Activated B cell treated with CpG ODN at 0.5 μM for 24 hours (primary cell): ENCODE measurements at regions not wholly inside any gene's neighbourhood (a gene's known extent, or its start where the extent isn't known, plus 50 kb on each side); places are given as distances from the start of the nearest gene placed in this dataset.

Experiments used
- ATAC-seq: fragments of 200-7000 bp; cut with Tn5 transposase; one replicate; pipeline ENCODE4 v1.10.0; 2021; ENCODE audit warnings: low read depth, mild to moderate bottlenecking, moderate library complexity
- CTCF ChIA-PET: fragments of 350-600 bp; sonication (Branson Sonifier 250); formaldehyde crosslinking; loops from one replicate; lab custom pipeline; 2021; ENCODE audit warnings: antibody characterized with exemption; lab: Charles Lee
- POLR2A ChIA-PET: fragments of 350-600 bp; sonication (Branson Sonifier 250); formaldehyde crosslinking; loops from one replicate; lab custom pipeline; 2021; ENCODE audit warnings: antibody characterized with exemption; lab: Charles Lee
- DNase-seq: peaks from one replicate; pipeline ENCODE4 v3.0.0; 2022
- H3K27ac Mint-ChIP-seq: one replicate; pipeline ENCODE4 v1.8.0; 2020; ENCODE audit warnings: mixed read lengths
- H3K27me3 Mint-ChIP-seq: one replicate; pipeline ENCODE4 v1.8.0; 2021; ENCODE audit warnings: mixed read lengths
- H3K36me3 Mint-ChIP-seq: one replicate; pipeline ENCODE4 v1.8.0; 2021; ENCODE audit warnings: low read depth, mixed read lengths
- H3K4me1 Mint-ChIP-seq: one replicate; pipeline ENCODE4 v1.8.0; 2021; ENCODE audit warnings: mixed read lengths
- H3K4me3 Mint-ChIP-seq: one replicate; pipeline ENCODE4 v1.8.0; 2020; ENCODE audit warnings: mild to moderate bottlenecking, mixed read lengths
- H3K9me3 Mint-ChIP-seq: one replicate; pipeline ENCODE4 v1.8.0; 2020; ENCODE audit warnings: mixed read lengths
- intact Hi-C: fragments of 100-400 bp; cut with micrococcal nuclease; formaldehyde crosslinking; loops from one replicate; pipeline ENCODE4 v1.15.1; 2024
- TF ChIP-seq, protein P1 (sequence below): fragments of 200-600 bp; IDR thresholded peaks from one replicate; pipeline ENCODE4 v1.8.0; 2022; ENCODE audit warnings: antibody characterized with exemption, mild to moderate bottlenecking

DNA sequence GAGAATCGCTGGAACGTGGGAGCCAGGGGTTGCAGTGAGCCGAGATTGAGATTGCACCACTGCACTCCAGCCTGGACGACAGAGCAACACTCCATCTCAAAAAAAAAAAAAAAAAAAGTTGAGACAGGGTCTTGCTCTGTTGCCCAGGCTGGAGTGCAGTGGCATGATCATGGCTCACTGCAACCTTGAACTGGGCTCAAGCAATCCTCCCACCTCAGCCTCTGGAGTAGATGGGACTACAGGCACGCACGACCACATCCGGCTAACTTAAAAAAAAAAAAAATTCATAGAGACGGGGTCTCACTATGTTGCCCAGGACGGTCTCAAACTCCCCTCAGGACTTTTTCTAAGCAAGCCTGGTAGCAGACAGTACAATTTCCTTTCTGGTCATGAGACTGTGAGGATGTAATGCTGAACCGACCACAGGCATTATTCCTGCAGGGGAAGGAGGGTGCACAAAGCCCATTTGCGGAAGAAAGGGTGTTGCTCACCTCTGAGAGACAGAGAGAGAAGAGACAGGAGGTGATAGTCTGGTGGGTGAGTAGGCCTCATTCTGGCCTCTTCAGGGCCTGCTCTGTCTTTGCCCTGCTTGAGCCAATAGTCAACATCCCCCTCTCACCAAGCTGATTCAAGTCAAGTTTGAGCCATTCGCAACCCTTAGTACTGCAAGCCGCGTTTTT, 205.3 kb downstream of the ZFP36L2 start:
- intact Hi-C loops = no loop called here
- TF ChIP-seq, protein P1, sequence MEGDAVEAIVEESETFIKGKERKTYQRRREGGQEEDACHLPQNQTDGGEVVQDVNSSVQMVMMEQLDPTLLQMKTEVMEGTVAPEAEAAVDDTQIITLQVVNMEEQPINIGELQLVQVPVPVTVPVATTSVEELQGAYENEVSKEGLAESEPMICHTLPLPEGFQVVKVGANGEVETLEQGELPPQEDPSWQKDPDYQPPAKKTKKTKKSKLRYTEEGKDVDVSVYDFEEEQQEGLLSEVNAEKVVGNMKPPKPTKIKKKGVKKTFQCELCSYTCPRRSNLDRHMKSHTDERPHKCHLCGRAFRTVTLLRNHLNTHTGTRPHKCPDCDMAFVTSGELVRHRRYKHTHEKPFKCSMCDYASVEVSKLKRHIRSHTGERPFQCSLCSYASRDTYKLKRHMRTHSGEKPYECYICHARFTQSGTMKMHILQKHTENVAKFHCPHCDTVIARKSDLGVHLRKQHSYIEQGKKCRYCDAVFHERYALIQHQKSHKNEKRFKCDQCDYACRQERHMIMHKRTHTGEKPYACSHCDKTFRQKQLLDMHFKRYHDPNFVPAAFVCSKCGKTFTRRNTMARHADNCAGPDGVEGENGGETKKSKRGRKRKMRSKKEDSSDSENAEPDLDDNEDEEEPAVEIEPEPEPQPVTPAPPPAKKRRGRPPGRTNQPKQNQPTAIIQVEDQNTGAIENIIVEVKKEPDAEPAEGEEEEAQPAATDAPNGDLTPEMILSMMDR = no peak
- CTCF ChIA-PET = no interaction called here
- DNase-seq (no peak), ATAC-seq (no peak)
- peaks cover 5% of the 10 kb centered on the region for H3K9me3 Mint-ChIP-seq
- H3K36me3 Mint-ChIP-seq = no peaks in the 10 kb centered on the region
- peaks cover 10% of the 10 kb centered on the region for H3K4me1 Mint-ChIP-seq
- POLR2A ChIA-PET = interaction anchor here (0.6 kb wide), 1 partner anchor 37 kb away, joined by 5 read pairs; no protein-coding TSS in a partner anchor
- H3K4me3 Mint-ChIP-seq = no peak overlapping the region
- H3K27ac Mint-ChIP-seq = no peak overlapping the region
- H3K27me3 Mint-ChIP-seq = no peaks in the 10 kb centered on the region

GRCh38 chr2:43020296-43020695, 206.1 kb downstream of the ZFP36L2 start:
- ChIA-PET CTCF (no interaction called here), POLR2A (no interaction called here)
- TF ChIP-seq, protein P1 = no peak
- Mint-ChIP-seq H3K4me1 (peaks cover 10% of the 10 kb centered on the region), H3K4me3 (no peak overlapping the region), H3K9me3 (peaks cover 5% of the 10 kb centered on the region), H3K27me3 (no peaks in the 10 kb centered on the region), H3K36me3 (no peaks in the 10 kb centered on the region), H3K27ac (no peak overlapping the region)
- ATAC-seq = no peak
- intact Hi-C loops = no loop called here
- no peak for DNase-seq

GRCh38 chr2:43019536-43020183, 206.7 kb downstream of the ZFP36L2 start:
- intact Hi-C loops = no loop called here
- H3K27ac Mint-ChIP-seq = no peak overlapping the region
- H3K27me3 Mint-ChIP-seq = no peaks in the 10 kb centered on the region
- ATAC-seq = no peak
- POLR2A ChIA-PET = no interaction called here
- DNase-seq = no peak
- peaks cover 5% of the 10 kb centered on the region for H3K9me3 Mint-ChIP-seq
- no peaks in the 10 kb centered on the region for H3K36me3 Mint-ChIP-seq
- TF ChIP-seq, protein P1 = no peak
- peaks cover 4% of the 10 kb centered on the region for H3K4me1 Mint-ChIP-seq
- CTCF ChIA-PET = no interaction called here
- no peak overlapping the region for H3K4me3 Mint-ChIP-seq

GRCh38 chr2:43019025-43019367, 207.4 kb downstream of the ZFP36L2 start:
- no peak overlapping the region for H3K27ac Mint-ChIP-seq
- ChIA-PET POLR2A (no interaction called here), CTCF (no interaction called here)
- H3K9me3 Mint-ChIP-seq = peaks cover 5% of the 10 kb centered on the region
- no peak overlapping the region for H3K4me3 Mint-ChIP-seq
- TF ChIP-seq, protein P1 = no peak
- no peaks in the 10 kb centered on the region for H3K36me3 Mint-ChIP-seq
- no peaks in the 10 kb centered on the region for H3K27me3 Mint-ChIP-seq
- H3K4me1 Mint-ChIP-seq = no peaks in the 10 kb centered on the region
- intact Hi-C loops = no loop called here
- ATAC-seq = no peak
- DNase-seq = no peak

- peaks cover 5% of the 10 kb centered on the region for H3K9me3 Mint-ChIP-seq
- no peaks in the 10 kb centered on the region for H3K4me1 Mint-ChIP-seq
- no peak overlapping the region for H3K4me3 Mint-ChIP-seq
- ChIA-PET POLR2A (no interaction called here), CTCF (no interaction called here)
- DNase-seq (no peak), ATAC-seq (no peak)
- TF ChIP-seq, protein P1 = no peak
- no peak overlapping the region for H3K27ac Mint-ChIP-seq
- H3K36me3 Mint-ChIP-seq = no peaks in the 10 kb centered on the region
- intact Hi-C loops = no loop called here
- no peaks in the 10 kb centered on the region for H3K27me3 Mint-ChIP-seq
Measured at GRCh38 chr2:43018179-43019024, 208.0 kb downstream of the ZFP36L2 start.
